Coronary artery (tissue), 2 donors: ENCODE measurements at regions not wholly inside any gene's neighbourhood (a gene's known extent, or its start where the extent isn't known, plus 50 kb on each side); places are given as distances from the start of the nearest gene placed in this dataset.
"Not testable (repeated sequence)": the region's sequence is repeated elsewhere in the genome, so short reads cannot be mapped to it uniquely, and the experiment has no call there.

Experiments used
- DNase-seq: peaks from one replicate; pipeline ENCODE4 v3.0.0-alpha.2; 2017; ENCODE audit warnings: low spot score
- H3K27ac ChIP-seq, 2 donors: fragments of 200-600 bp; sonication (generic); one replicate each; pipeline ENCODE4 v1.5.1; 2016 to 2019
- H3K4me3 ChIP-seq: fragments of 200-600 bp; sonication (generic); 2 replicates; pipeline ENCODE4 v1.5.1; 2016; ENCODE audit warnings: mild to moderate bottlenecking, moderate library complexity
- TF ChIP-seq, protein P1 (sequence below): fragments of 200-600 bp; sonication (generic); IDR thresholded peaks from one replicate; pipeline ENCODE4 v1.5.1; 2019; ENCODE audit warnings: antibody characterized with exemption

GRCh38 chr5:110265162-110265561, 461.3 kb downstream of the TMEM232 start:
- no peak overlapping the region for H3K27ac ChIP-seq
- DNase-seq = no peak
- H3K4me3 ChIP-seq = no peak overlapping the region
- TF ChIP-seq, protein P1, sequence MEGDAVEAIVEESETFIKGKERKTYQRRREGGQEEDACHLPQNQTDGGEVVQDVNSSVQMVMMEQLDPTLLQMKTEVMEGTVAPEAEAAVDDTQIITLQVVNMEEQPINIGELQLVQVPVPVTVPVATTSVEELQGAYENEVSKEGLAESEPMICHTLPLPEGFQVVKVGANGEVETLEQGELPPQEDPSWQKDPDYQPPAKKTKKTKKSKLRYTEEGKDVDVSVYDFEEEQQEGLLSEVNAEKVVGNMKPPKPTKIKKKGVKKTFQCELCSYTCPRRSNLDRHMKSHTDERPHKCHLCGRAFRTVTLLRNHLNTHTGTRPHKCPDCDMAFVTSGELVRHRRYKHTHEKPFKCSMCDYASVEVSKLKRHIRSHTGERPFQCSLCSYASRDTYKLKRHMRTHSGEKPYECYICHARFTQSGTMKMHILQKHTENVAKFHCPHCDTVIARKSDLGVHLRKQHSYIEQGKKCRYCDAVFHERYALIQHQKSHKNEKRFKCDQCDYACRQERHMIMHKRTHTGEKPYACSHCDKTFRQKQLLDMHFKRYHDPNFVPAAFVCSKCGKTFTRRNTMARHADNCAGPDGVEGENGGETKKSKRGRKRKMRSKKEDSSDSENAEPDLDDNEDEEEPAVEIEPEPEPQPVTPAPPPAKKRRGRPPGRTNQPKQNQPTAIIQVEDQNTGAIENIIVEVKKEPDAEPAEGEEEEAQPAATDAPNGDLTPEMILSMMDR = no peak

GRCh38 chr5:110267714-110268113, 458.8 kb downstream of the TMEM232 start:
- H3K27ac ChIP-seq = no peak overlapping the region
- TF ChIP-seq, protein P1 = no peak
- no peak for DNase-seq
- H3K4me3 ChIP-seq = no peak overlapping the region

DNA sequence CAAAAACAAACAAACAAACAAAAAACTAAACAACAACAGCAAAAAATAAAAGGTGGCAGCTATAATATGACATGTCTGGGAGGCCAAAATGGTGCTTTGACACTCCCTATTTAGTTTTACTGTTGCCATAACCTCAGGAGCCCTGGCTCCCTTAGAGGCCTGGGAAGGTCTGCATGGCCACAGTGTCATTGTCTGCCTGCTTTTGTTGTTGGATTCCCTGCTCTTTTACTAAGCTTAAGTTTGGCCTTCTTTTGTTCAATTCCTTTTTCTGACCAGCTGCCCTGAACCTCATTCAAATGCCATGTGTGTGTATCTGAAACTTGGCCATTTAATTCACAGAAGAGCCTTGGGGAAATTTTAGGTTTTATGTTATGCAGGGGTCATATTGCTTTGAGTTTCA, 458.2 kb downstream of the TMEM232 start:
- TF ChIP-seq, protein P1 = no peak
- Histone ChIP-seq H3K27ac (no peak overlapping the region), H3K4me3 (no peak overlapping the region)
- DNase-seq = no peak

DNA sequence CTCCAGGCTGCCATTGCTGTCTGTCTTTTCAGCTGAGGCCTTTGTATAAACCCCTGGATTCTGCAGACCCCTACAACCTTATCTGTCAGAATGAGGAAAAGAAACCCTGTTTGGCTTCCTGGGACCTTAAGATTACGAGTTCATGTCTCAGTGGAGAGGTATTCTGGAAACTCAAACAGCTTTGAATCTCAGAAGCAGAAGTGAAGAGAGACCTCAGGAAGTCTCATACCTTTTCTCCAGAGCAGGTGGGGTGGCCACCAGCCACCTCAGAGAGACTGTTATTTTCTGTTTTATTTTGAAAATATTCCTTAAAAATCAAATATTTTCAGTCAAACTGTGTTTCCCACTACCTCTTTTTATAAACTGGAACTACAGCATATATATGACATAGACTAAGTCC, 457.5 kb downstream of the TMEM232 start:
- Histone ChIP-seq H3K4me3 (no peak overlapping the region), H3K27ac (no peak overlapping the region)
- TF ChIP-seq, protein P1 = no peak
- no peak for DNase-seq

DNA sequence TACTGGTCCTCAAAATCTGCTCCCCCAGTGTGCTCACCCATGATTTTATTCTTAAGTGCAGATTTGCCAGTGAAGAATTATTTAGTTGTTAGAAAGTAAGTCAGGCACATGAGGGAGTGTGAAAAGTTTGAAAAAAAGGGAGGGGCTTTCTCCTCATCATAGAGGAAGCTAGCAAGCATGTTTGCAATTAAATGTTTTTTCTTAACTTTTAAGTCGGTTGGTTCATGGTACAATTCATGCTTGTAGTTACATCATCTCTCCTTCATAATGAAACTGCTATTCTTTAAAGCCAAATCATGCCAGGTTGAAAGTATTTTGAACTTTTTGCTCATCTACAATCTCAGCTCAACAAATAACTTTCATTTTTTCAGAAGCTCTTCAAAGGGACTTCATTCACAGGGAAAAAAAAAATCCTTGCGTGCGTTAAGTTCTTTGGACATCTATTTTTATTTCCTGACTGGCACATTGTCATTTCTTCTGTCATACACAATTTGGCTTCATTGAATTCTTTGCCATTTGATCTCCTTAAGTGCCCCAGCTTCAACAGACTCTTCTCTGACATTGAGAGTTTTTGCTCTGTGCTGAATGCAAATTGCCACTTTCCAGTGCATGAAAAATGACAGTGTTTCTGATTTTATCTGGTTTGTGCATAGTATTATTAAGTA, 456.9 kb downstream of the TMEM232 start:
- no peak overlapping the region for H3K27ac ChIP-seq
- TF ChIP-seq, protein P1 = no peak
- H3K4me3 ChIP-seq = no peak overlapping the region
- DNase-seq = no peak

DNA sequence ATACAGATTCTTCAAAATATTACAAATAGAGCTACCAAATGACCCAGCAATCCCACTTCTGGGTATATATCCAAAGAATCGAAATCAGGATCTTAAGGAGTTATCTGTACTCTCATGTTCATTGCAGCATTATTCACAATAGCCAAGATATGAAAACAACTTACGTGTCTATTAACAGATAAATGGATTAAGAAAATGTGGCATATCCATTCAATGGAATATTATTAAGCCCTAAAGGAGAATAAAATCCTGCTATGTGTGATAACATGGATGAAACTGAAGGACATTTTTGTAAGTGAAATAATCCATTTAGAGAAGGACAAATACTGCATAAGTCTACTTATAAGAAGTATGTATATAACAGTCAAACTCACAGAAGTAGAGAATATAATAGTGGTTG, 450.6 kb downstream of the TMEM232 start:
- no peak overlapping the region for H3K27ac ChIP-seq
- TF ChIP-seq, protein P1 = no peak
- no peak overlapping the region for H3K4me3 ChIP-seq
- no peak for DNase-seq

DNA sequence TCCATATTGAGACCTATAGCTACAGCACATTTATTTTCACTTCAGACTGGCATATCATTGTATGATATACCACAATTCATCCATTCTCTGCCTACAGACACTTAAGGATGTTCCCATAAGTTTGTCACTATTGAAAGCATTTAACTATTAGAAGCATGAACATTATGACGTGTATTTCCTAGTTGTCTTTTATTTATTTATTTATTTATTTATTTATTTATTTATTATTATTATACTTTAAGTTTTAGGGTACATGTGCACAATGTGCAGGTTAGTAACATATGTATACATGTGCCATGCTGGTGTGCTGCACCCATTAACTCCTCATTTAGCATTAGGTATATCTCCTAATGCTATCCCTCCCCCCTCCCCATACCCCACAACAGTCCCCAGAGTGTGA, 448.0 kb downstream of the TMEM232 start:
- not testable (repeated sequence) for DNase-seq, H3K4me3 ChIP-seq, H3K27ac ChIP-seq

DNA sequence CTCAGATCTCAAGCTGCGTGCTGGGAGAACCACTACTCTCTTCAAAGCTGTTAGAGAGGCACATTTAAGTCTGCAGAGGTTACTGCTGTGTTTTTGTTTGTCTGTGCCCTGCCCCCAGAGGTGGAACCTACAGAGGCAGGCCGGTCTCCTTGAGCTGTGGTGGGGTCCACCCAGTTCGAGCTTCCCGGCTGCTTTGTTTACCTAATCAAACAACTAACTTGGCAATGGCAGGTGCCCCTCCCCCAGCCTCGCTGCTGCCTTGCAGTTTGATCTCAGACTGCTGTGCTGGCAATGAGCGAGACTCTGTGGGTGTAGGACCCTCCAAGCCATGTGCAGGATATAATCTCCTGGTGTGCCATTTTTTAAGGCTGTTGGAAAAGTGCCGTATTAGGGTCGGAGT, 442.4 kb downstream of the TMEM232 start:
- H3K27ac ChIP-seq, H3K4me3 ChIP-seq, DNase-seq: not testable (repeated sequence)
